Kidney glomerular epithelial cell (primary cell): ENCODE measurements at regions not wholly inside any gene's neighbourhood (a gene's known extent, or its start where the extent isn't known, plus 50 kb on each side); places are given as distances from the start of the nearest gene placed in this dataset.

Experiments used
- DNase-seq: peaks from one replicate; lab custom pipeline; 2025; lab: John Stamatoyannopoulos, UW

DNA sequence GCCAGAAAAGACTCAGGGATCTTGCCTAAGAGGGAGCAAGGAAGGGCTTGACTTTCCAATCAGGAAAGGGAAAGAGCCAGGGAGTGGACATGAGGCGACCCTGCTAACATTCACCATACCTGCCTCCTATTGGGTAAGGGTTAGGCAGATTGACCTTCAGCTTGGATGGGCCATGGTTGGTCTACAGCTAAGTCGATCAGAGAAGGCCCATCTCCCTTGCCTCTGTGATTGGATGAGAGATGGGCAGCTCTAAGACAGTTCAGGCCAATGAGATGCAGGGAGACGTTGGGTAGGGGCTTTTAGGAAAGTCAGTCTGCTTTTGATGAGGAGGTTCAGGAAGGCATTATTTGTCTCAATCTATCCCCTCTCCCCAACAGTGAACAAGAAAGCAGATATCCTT lies 135.0 kb upstream of the STC2 start:
- no peak for DNase-seq

DNA sequence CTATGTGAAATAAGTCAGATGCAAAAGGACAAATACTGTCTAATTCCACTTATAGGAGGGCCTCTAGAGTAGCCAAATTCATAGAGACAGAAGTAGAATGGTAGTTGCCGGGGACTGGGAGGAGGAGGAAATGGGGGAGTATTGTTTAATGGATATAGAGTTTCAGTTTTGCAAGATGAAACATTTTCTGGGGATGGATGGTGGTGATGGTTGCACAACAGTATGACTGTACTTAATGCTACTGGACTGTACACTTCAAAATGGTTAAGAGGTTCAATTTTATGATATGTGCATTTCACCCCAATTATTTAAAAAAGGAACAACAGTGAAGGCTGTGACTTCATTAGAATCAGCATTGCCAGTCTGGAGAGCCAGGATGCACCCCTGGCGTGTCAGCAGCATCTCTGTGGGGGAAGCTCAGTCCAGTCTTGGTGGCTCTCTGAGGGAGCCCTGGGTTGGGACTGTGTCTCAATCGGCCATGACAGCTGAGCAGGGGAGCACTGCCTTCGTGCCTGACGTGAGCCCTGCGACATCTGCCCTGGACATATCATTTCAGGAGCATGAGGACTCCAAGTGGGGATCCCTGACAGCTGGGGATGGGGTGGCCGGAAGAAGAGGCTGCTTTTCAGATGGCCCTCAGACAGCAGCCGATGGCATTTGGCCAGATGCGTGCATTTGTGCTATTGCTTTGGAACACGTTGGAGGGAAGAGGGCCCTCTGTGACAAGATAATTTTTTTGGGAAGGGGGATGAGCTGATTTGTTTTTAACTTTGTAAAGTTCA lies 130.8 kb upstream of the STC2 start:
- DNase-seq: no peak

DNA sequence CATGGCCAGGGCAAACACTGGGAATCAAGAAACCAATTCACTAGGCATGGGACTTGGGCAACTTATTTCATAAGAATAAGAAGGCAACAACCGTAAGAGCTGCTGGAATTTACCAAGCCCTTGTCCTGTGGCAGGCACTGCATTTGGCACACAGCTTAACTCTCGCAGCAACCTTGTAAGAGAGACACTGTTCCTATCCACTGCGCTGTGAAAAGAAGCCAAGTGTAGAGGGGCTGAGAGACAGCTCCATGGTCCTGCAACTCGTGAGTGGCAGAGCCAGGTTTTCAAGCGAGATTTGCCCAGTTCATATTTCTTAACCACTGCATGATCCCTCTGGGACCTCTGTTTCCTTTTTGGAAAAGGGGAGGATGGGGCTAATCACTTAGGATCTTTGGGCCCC lies 129.3 kb upstream of the STC2 start:
- DNase-seq: no peak

DNA sequence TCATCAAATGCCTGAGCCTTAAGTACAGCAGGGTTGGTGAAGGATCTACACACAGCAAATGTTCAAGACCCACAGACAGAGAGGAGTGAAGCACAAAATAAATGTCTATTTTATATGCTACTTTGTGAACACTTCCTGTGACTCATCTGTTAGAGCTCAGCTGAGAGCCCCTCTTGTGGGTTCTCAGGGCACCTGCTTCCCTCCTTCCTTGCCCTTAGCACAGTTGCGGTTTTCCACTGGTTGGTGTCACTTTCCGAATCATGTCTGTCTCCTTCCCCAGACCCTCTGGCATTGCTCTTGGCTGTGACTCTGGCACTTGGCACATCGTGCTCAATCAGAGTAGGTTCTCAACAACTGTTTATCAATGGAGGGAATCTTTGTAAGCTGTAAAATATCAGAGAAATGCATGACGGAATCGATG lies 128.5 kb upstream of the STC2 start:
- no peak for DNase-seq

DNA sequence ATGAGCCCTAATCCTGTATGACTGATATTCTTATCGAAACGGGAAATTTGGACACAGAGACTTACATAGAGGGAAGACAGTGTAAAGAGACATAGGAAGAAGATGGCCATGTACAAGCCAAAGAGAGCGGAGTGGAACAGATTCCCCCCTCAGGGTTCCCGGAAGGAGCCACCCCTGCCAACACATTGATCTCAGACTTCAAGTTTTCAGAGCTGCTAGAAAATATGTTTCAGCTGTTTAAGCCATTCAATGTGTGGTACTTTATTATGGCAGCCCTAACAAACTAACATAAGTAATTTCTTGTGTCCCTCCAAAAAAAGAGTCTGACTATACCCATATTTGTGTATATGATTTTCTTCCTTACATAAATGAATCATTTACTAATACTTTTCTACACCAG lies 128.0 kb upstream of the STC2 start:
- no peak for DNase-seq

DNA sequence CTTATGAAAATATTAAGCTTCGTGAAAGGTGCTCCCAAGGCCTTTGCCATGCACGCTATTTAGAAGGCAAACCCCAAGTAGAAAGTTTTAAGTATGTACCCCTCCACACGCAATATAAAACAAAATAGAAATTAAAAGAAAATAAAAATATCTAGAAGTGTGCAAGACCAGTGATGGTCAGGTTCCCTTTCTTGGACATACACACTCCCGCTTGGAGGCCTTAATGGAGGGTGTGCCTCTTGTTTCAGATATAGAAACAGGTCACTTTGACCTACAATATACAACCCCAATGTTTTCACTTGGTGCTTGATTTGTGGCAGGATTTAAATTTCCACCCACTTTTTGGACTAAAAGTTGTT lies 127.4 kb upstream of the STC2 start:
- DNase-seq: no peak

DNA sequence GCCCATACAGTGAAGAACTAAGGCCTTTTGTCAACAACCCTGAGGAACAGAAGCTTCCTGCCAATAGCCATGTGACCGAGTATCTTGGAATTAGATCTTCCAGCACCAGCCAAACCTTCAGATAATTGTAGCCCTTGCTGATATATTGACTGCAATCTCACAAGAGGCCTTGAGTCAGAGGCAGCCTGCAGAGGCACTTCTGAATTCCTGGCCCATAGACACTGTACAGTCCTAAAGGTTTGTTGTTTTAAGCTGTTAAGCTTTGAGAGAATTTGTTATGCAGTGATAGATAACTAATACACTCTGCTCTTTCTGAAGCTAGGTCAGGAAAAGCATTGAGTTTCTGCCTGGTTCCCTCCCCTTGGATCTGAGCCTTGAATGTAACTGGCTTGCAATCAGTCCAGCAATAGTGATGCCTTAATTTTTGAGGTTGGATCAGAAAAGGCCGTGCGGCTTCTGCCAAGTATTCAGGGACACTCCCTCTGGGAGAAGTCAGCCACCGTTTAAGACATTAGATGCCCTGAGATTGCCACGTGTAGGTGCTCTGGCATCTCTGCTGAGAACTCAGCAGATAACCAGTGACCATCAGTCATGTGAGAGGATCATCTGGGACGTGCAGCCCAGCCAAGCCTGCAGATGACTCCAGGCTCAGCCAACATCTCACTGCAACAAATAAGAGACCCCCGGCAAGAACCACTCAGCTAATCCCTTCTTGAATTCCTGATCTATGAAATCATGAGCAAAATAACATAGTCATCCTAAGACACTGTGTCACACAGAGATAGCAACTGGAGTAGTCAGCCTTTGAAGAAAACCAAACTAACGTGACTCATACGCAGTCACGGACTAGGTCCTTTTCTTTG lies 126.8 kb upstream of the STC2 start:
- DNase-seq: peak; percentile 93

DNA sequence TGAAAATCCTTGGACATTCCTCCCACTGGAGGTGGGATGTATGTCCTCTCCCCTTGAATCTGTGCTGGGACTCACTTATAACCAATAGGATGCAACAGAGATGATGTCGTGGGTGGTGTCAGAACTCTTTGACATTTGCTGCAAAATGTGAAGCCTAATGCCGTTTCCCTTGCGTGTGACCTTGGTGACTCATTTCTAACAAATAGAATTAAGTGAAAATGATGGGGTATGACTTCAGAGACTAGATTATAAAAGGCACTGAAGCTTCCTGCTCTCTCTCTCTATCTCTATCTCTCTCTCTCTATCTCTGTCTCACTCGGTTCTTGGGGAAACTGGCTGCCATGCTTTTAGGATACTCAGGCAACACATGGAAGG lies 126.1 kb upstream of the STC2 start:
- no peak for DNase-seq

DNA sequence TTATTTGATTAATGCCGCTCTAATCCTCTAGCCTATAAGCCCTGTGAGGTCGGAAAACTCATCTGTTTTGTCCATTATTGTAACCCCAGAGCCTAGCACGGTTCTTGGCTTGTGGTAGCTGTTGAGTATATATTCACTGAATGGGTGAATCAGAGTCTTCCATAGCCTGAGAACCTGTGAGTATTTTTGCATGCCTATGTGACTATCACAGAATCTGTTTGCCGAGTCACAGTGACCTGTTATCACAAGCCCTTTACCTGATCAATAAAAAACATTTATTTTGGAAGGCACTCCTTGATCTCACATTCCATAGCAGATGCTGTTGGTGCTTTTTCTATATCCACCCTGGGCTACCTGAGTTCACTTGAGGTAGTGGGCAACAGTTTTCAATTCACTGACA lies 125.0 kb upstream of the STC2 start:
- no peak for DNase-seq

DNA sequence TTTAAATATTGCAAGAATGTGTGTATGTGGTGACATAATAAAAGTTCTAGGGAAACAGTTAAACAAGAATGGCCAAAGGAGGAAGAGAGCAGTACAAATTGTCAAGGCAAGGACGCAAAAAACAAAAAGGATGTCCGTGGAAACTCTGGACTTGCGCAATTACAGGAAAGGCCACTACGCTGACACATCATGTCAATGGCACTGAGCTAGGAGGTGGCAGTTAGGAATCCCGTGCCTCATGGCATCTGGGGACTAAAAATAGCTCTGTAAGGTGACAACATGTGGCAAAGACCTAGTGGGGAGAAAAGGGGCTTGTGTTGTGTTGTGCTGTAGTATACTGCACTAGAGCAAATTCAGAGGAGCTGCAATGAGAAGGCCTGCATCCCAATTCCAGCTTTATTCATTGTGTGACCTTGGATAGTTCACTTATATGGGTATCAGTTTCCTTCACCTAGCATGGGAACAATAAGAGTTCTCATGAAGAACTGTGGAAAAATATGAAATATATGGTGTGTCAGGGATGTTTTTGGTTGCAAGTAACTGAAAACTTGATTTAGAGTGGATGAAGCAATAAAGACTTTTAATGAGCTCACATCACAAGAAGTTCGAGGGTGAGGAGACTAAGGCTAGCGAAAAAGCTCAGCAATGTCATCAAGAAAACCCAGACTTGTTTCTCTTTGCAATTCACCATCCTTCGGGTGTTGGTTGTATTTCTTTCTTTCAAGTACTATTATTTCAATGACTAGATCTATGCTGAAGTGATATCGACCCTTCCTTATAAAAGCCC lies 124.1 kb upstream of the STC2 start:
- no peak for DNase-seq

DNA sequence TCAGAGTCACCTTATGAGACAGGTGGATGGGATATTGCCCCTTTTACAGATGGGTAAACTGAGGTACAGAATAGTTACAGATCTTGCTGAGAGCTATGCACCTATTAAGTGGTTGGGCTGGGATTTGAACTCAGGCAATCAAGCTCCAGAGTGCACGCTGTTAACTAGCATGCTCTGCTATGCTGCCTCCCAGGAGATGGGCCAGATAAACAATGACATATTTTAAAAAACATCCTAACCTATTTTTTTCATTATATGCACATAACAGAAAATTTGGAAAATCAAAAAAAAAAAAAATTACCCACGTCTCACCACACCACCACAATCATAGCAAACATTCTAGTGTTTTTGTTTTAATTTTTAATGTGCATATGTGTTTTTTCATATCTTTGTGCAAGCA lies 123.4 kb upstream of the STC2 start:
- DNase-seq: no peak

DNA sequence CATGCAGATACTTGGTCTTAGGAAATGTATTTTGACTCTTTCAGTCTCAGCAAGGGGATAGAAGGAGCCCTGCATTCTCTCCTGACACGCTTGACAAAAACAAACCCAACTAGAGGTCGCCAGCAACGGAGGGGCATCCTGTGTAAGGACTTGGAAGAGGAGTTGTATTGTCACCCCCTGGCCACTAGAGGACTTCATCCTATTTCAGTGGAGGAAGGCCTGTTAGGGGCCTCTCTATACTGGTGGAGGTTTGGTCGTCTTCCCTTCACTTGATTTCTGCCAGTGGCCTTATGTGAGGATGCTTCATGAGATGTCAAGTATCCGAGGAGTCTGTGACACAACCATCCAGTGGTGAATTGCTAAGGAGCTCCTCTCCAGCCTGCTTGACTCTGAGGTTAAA lies 122.8 kb upstream of the STC2 start:
- DNase-seq: no peak

DNA sequence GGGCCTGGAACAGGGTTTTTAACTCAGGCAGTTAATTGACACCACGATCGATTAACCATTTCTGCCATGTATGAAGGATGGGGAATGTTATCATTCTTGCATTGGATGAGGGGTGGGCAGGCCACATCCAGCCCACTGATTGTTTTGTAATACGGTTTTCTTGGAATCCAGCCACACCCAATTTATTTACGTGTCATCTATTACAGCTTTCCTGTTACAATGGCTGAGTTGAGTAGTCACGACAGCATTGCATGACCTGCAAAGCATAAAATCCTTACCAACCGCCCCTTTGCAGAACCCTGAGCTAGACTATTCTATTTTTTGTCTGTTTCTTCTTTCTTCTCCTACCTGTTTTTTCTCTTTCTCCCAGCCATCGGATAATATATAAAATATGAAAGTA lies 122.0 kb upstream of the STC2 start:
- no peak for DNase-seq

DNA sequence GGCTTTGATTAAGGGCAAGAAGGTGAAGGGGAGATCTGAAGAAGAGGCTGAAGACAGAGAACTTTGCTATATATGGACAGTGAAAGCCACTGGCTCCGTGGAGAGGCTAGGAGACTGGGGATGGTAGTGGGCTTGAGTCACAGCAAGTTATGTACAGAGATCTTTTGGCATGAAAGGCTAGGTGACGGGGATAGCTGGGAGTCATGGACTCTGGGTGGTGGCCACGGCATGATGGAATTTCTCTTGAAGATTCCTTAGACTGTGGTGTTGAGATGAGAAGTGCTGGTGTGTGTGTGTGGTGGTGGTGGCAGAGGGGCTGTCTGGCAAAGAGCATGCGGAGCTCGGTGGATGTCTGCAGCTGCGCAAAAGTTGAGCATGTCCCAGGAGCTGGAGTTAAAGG lies 120.6 kb upstream of the STC2 start:
- DNase-seq: no peak

DNA sequence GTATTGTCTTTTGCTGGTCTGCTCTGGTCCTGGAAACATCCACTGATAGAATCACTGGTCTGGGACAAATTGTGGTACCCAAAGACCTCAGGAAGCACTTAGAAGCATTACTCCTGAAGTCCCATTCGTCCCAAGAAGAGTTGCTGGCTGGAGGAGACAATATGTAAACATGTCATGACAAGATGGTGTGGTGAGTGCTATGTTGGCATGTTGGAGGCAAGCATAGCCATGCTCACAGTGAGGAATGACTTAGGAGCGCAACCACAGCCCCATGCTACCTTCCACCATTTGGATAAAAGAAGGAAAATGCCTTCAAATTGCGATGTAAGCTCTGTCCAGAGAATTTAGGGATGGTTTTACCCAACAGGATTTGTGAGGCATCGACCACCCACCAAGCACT lies 115.8 kb upstream of the STC2 start:
- no peak for DNase-seq

DNA sequence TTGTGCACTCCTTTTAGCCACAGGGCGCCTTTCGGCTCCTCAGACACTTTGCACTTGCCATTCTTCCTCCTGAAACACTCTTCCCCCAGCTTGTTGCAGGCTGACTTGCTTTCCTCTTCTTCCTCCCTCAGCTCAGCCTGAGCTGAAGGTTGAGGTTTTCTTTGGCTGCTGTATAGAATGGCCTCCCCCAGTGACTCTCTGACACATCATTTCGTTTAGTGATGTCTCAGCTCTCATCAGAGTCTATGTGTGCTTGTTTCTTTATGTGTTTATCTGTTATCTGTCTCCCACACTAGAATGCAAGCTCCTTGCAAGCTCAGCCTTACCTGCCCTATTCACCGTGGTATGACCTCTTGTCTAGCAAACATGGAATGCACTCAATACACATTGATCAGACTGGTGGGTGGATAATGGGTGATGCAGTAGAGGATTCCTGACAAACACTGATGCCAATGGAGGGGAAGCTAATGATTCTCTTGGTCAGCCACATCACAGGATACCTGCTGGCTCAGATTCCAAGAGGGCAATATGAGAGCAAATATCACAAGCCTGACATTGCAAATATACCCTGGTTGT lies 112.9 kb upstream of the STC2 start:
- no peak for DNase-seq

DNA sequence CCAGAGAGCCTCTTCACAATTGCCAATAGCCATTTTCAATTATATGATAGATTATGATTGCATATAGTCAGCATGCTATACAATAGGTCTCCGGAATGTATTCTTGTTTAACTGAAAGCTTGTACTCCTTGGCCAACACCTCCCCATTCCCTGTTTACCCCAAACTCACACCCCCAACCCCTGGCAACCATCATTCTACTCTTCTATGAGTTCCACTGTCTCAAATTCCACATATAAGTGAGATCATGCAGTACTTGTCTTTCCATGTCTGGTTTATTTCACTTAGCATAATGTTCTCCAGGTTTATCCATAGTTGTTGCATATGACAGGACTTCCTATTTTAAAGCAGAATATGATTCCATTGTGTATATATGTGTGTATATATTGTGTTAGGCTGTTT lies 110.7 kb upstream of the STC2 start:
- no peak for DNase-seq

DNA sequence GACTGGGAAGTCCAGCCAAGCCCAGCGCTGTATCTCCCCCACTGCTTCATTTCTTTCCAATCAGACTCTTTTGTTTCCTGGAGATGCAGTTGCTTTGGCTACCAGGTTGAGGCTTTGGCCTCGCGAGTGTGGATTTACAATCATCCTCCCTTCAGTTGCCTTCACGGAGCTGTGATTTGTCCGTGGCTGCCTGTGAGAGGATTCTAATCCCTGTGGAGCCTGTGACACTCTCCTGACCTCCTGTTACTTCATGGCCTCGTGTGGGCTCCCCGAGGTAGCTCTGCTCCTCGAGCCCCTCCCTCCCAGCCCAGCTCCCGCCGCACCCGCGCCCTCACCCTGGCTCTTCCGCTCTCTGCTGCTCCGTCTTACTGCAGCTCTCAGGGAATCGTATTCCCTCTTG lies 107.2 kb upstream of the STC2 start:
- DNase-seq: no peak

DNA sequence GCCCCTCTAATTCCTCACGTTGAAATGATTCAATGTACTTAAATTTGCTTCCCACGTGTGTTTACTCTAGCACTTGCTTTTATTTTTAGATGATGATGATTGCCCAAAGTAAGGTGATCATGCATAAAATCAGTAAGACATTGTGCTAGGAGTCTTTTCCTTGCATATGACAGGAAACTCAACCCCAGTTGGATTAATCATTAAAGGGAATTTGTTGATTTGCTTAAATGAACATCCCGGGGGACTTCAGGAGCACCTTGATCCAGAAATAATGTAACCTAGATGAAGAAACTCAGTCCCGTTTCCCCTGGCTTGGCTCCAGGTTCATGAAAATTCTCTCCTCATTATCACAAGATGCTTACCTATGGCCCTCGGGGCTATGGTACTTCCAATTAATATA lies 106.1 kb upstream of the STC2 start:
- no peak for DNase-seq

DNA sequence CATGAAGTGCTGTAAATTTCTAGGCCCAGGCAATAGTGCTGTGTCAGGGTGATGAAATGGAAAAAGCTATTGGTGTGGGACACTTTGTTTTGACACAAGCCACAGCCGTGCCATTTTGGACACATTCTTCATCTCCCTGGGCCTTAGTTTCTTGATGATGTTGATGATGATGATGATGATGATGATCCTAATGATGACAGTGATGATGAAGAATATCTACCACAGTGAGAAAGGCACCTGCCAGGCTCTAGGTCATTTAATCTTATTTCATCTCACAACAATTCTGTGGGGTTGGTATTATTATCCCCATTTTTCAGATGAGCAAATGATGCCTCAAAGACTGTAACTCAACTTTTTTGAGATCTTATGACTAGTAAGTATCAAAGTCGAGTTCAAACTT lies 102.2 kb upstream of the STC2 start:
- DNase-seq: no peak

DNA sequence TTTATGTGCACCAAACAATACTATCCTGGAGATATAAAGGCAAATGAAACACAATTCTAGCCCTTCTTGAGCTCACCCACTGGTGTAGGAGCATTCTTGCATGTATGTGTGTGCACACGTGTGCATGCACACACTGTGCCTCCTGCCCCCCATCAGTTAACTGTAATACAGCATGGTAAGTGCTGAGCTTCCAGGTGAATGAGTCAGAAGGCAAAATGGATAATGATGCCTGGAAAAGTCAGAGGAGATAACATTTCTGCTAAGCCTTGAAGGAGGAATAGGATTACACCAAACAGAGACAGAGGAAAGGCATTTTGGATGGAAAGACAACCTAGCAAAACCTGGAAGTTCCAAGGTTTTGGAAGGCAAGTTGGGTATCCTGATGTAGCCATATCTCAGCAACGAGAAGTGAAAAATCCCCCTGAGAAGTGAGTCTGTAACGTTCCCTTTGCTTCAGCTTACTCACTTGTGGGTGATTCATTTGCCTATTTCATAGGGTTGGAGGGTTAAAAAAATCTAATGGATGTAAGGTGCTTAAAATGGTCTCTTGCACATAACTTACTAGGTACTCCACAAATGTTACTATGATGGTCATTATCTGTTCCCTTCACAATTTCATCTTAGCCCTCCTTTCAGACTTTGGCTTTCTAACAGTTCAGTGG lies 101.4 kb upstream of the STC2 start:
- DNase-seq: no peak
